ENCODE measurements at regions not wholly inside any gene's neighbourhood (a gene's known extent, or its start where the extent isn't known, plus 50 kb on each side); places are given as distances from the start of the nearest gene placed in this dataset.

- no peak overlapping the region for H3K9ac ChIP-seq (ENCODE audit: insufficient read depth, low read depth, low read length)
- no peaks in the 10 kb centered on the region for H3K36me3 ChIP-seq (replicated peaks in 1 of 2; ENCODE audit: control insufficient read depth in 1 of 2, insufficient read depth in 2 of 2, low read length in 2 of 2)
- no peak for ATAC-seq
- no peak overlapping the region for H3K4me2 ChIP-seq (ENCODE audit: low read depth, low read length)
- no peak overlapping the region for H3K27ac ChIP-seq (ENCODE audit: extremely low read length, insufficient read depth, low read length)
- no peak for DNase-seq (ENCODE audit: low spot score)
- no peaks in the 10 kb centered on the region for H3K4me1 ChIP-seq (ENCODE audit: insufficient read depth, low read length)
- POLR2A ChIA-PET: no interaction called here
- no peaks in the 10 kb centered on the region for H3K9me3 ChIP-seq (ENCODE audit: low read length)
- no peak overlapping the region for H2AFZ ChIP-seq (ENCODE audit: low read length)
- CTCF ChIA-PET (ENCODE audit: low intra/inter-chr PET ratio, low total read pairs): no interaction called here
- BruUV-seq (replicated peaks): no TSS peak
- H3K79me2 ChIP-seq (ENCODE audit: insufficient read depth, low read length): no peaks in the 10 kb centered on the region
- H3K4me3 ChIP-seq (replicated peaks in 1 of 3; ENCODE audit: insufficient read depth in 1 of 3, low read depth in 2 of 3, low read length in 3 of 3): no peak overlapping the region
- H3K27me3 ChIP-seq (ENCODE audit: control insufficient read depth in 1 of 2, insufficient read depth in 2 of 2, low read length in 2 of 2): no peaks in the 10 kb centered on the region
- intact Hi-C loops (cut with micrococcal nuclease; ENCODE audit: unreplicated experiment) (no loop called here), in situ Hi-C loops (cut with HindIII; ENCODE audit: extremely low pct_ligation_motif_present, low pct_unique_long_range_greater_than_20kb) (no loop called here)
- no peak for TF ChIP-seq NFYC (CRISPR knock-in tag; IDR thresholded peaks at IDR 0.05)
- TF ChIP-seq UBTF (CRISPR knock-in tag; IDR thresholded peaks at IDR 0.05): no peak
- no peak for TF ChIP-seq ZNF660 (CRISPR knock-in tag; IDR thresholded peaks at IDR 0.05; ENCODE audit: borderline replicate concordance, low read depth)
- TF ChIP-seq SNAPC2 (CRISPR knock-in tag; IDR thresholded peaks at IDR 0.05): no peak
- TF ChIP-seq MAZ (IDR thresholded peaks at IDR 0.05; ENCODE audit: borderline replicate concordance, low read depth, low read length): no peak
- no peak for TF ChIP-seq MAZ (CRISPR knock-in tag; IDR thresholded peaks at IDR 0.05; ENCODE audit: low read depth)
- TF ChIP-seq ZNF510 (CRISPR knock-in tag; IDR thresholded peaks at IDR 0.05; ENCODE audit: low read depth): no peak
- no peak for TF ChIP-seq GABPA (IDR thresholded peaks at IDR 0.05; ENCODE audit: low read depth, low read length)
- TF ChIP-seq GABPA (CRISPR knock-in tag; IDR thresholded peaks at IDR 0.05; ENCODE audit: low read depth): no peak
- TF ChIP-seq MAX (IDR thresholded peaks at IDR 0.05): no peak
- no peak for TF ChIP-seq IRX3 (CRISPR knock-in tag; IDR thresholded peaks at IDR 0.05; ENCODE audit: borderline replicate concordance, low read depth)
- no peak for TF ChIP-seq HOXD1 (CRISPR knock-in tag; IDR thresholded peaks at IDR 0.05)
- TF ChIP-seq CREB3 (CRISPR knock-in tag; IDR thresholded peaks at IDR 0.05): no peak
- 26% methylated on average over 3 of the region's 3 CpGs for WGBS (ENCODE audit: low lambda C conversion rate)
- no peak for FAIRE-seq
- H4K20me1 ChIP-seq (ENCODE audit: insufficient read depth, low read length): no peaks in the 10 kb centered on the region
These were observed 198.8 kb upstream of the S1PR3 start for GRCh38 chr9:88792502-88792901.
